WTC11 (cell line): ENCODE measurements at regions not wholly inside any gene's neighbourhood (a gene's known extent, or its start where the extent isn't known, plus 50 kb on each side); places are given as distances from the start of the nearest gene placed in this dataset.

Experiments used
- ATAC-seq: fragments of 200-7000 bp; cut with Tn5 transposase; 2 replicates; pipeline ENCODE4 v1.10.0; 2021; ENCODE audit warnings: mild to moderate bottlenecking, moderate library complexity
- CTCF ChIA-PET: fragments of 300-600 bp; sonication (Branson Sonifier 250); formaldehyde crosslinking; loops from one replicate; lab custom pipeline; 2021; ENCODE audit warnings: antibody characterized with exemption; lab: Charles Lee
- POLR2A ChIA-PET: fragments of 350-600 bp; sonication (Branson Sonifier 250); formaldehyde crosslinking; loops from one replicate; lab custom pipeline; 2021; ENCODE audit warnings: antibody characterized with exemption; lab: Charles Lee
- DNase-seq: peaks from one replicate; pipeline ENCODE4 v3.0.0; 2021; ENCODE audit warnings: low spot score
- H3K27ac Mint-ChIP-seq: 2 replicates; pipeline ENCODE4 v1.8.0; 2021; ENCODE audit warnings: mixed read lengths
- H3K27me3 Mint-ChIP-seq: 2 replicates; pipeline ENCODE4 v1.8.0; 2021; ENCODE audit warnings: low read depth, mild to moderate bottlenecking, moderate library complexity, mixed read lengths
- H3K36me3 Mint-ChIP-seq: 2 replicates; pipeline ENCODE4 v1.8.0; 2021; ENCODE audit warnings: mixed read lengths
- H3K4me1 Mint-ChIP-seq: 2 replicates; pipeline ENCODE4 v1.8.0; 2022; ENCODE audit warnings: mixed read lengths
- H3K4me3 Mint-ChIP-seq: 2 replicates; pipeline ENCODE4 v1.8.0; 2021; ENCODE audit warnings: mild to moderate bottlenecking, moderate library complexity, mixed read lengths
- H3K9me3 Mint-ChIP-seq: 2 replicates; pipeline ENCODE4 v1.8.0; 2021; ENCODE audit warnings: mixed read lengths
- CREM ChIP-seq: sonication (generic); formaldehyde crosslinking; IDR thresholded peaks from 2 replicates; pipeline ENCODE4 v1.8.1; 2022; ENCODE audit warnings: mild to moderate bottlenecking, missing genetic modification reagents, moderate library complexity
- ELF4 ChIP-seq: sonication (generic); formaldehyde crosslinking; IDR thresholded peaks from 2 replicates; pipeline ENCODE4 v1.8.1; 2022; ENCODE audit warnings: low read depth, mild to moderate bottlenecking, moderate library complexity, missing genetic modification reagents
- ERG ChIP-seq: fragments of 250-450 bp; sonication (Bioruptor Pico); IDR thresholded peaks from 2 replicates; pipeline ENCODE4 v1.8.0; 2021; ENCODE audit warnings: mild to moderate bottlenecking
- ETV6 ChIP-seq: sonication (generic); formaldehyde crosslinking; IDR thresholded peaks from 2 replicates; pipeline ENCODE4 v1.8.1; 2022; ENCODE audit warnings: mild to moderate bottlenecking, missing genetic modification reagents
- FOXJ3 ChIP-seq: sonication (generic); formaldehyde crosslinking; IDR thresholded peaks from 2 replicates; pipeline ENCODE4 v1.9.0; 2021; ENCODE audit warnings: missing genetic modification reagents, mild to moderate bottlenecking, borderline replicate concordance
- FOXK1 ChIP-seq: sonication (generic); formaldehyde crosslinking; IDR thresholded peaks from 2 replicates; pipeline ENCODE4 v1.8.0; 2022; ENCODE audit warnings: mild to moderate bottlenecking, moderate library complexity, missing genetic modification reagents
- GABPB1 ChIP-seq: sonication (generic); formaldehyde crosslinking; IDR thresholded peaks from 2 replicates; pipeline ENCODE4 v1.8.1; 2023; ENCODE audit warnings: mild to moderate bottlenecking, missing genetic modification reagents
- GRHL2 ChIP-seq: fragments of 250-450 bp; sonication (Bioruptor Pico); IDR thresholded peaks from 2 replicates; pipeline ENCODE4 v1.8.0; 2022; ENCODE audit warnings: mild to moderate bottlenecking, moderate library complexity; ENCODE audit not compliant: insufficient replicate concordance, severe bottlenecking
- GTF2I ChIP-seq: fragments of 250-450 bp; sonication (Bioruptor Pico); conservative IDR thresholded peaks from 2 replicates; pipeline ENCODE4 v1.4.0; 2021; ENCODE audit warnings: mild to moderate bottlenecking
- KAT7 ChIP-seq: sonication (generic); formaldehyde crosslinking; IDR thresholded peaks from 2 replicates; pipeline ENCODE4 v1.8.1; 2023; ENCODE audit warnings: missing genetic modification reagents, mild to moderate bottlenecking, borderline replicate concordance
- NFE2L1 ChIP-seq: sonication (generic); formaldehyde crosslinking; IDR thresholded peaks from 2 replicates; pipeline ENCODE4 v1.8.1; 2023; ENCODE audit warnings: missing genetic modification reagents
- NFYB ChIP-seq: sonication (generic); formaldehyde crosslinking; conservative IDR thresholded peaks from 2 replicates; pipeline ENCODE4 v1.8.0; 2022; ENCODE audit warnings: low read depth, missing genetic modification reagents
- NR1H2 ChIP-seq: sonication (generic); formaldehyde crosslinking; IDR thresholded peaks from 2 replicates; pipeline ENCODE4 v1.9.0; 2021; ENCODE audit warnings: mild to moderate bottlenecking, moderate library complexity, missing genetic modification reagents
- SOX15 ChIP-seq: fragments of 250-450 bp; sonication (Bioruptor Pico); IDR thresholded peaks from 2 replicates; pipeline ENCODE4 v1.9.0; 2021; ENCODE audit warnings: mild to moderate bottlenecking
- ZBTB21 ChIP-seq: sonication (generic); formaldehyde crosslinking; IDR thresholded peaks from 2 replicates; pipeline ENCODE4 v1.8.1; 2023; ENCODE audit warnings: mild to moderate bottlenecking, missing genetic modification reagents, borderline replicate concordance
- ZBTB43 ChIP-seq: sonication (generic); formaldehyde crosslinking; IDR thresholded peaks from 2 replicates; pipeline ENCODE4 v1.8.1; 2023; ENCODE audit warnings: mild to moderate bottlenecking, missing genetic modification reagents
- ZNF281 ChIP-seq: sonication (generic); formaldehyde crosslinking; IDR thresholded peaks from 2 replicates; pipeline ENCODE4 v1.8.0; 2023; ENCODE audit warnings: mild to moderate bottlenecking, missing genetic modification reagents
- ZNF532 ChIP-seq: fragments of 250-450 bp; sonication (Bioruptor Pico); IDR thresholded peaks from 2 replicates; pipeline ENCODE4 v1.9.0; 2021; ENCODE audit warnings: mild to moderate bottlenecking, borderline replicate concordance
- TF ChIP-seq, protein P1 (sequence below): sonication (generic); formaldehyde crosslinking; IDR thresholded peaks from 2 replicates; pipeline ENCODE4 v1.8.0; 2022; ENCODE audit warnings: mild to moderate bottlenecking, missing genetic modification reagents

GRCh38 chr5:61734001-61734400 lies 401.9 kb downstream of the ZSWIM6 start:
- Mint-ChIP-seq H3K27me3 (peaks cover 20% of the 10 kb centered on the region), H3K4me3 (no peak overlapping the region), H3K36me3 (no peaks in the 10 kb centered on the region), H3K27ac (no peak overlapping the region), H3K4me1 (peaks cover 58% of the 10 kb centered on the region), H3K9me3 (no peaks in the 10 kb centered on the region)
- DNase-seq (no peak), ATAC-seq (no peak)
- ChIA-PET POLR2A (no interaction called here), CTCF (interaction anchor here (1.1 kb wide), 1 partner anchor 35 kb away, joined by 4 read pairs; no protein-coding TSS in a partner anchor)
- no peak for TF ChIP-seq ZBTB21 (CRISPR knock-in tag)
- TF ChIP-seq CREM: no peak
- TF ChIP-seq NFYB (CRISPR knock-in tag): no peak
- no peak for TF ChIP-seq ZBTB43
- no peak for TF ChIP-seq GABPB1 (CRISPR knock-in tag)
- no peak for TF ChIP-seq ERG (CRISPR knock-in tag)
- TF ChIP-seq NFE2L1 (CRISPR knock-in tag): no peak
- no peak for TF ChIP-seq KAT7 (CRISPR knock-in tag)
- no peak for TF ChIP-seq GTF2I (CRISPR knock-in tag)
- TF ChIP-seq ETV6 (CRISPR knock-in tag): no peak
- no peak for TF ChIP-seq SOX15 (CRISPR knock-in tag)
- no peak for TF ChIP-seq FOXJ3 (CRISPR knock-in tag)
- TF ChIP-seq ZNF281 (CRISPR knock-in tag): no peak
- TF ChIP-seq, protein P1, sequence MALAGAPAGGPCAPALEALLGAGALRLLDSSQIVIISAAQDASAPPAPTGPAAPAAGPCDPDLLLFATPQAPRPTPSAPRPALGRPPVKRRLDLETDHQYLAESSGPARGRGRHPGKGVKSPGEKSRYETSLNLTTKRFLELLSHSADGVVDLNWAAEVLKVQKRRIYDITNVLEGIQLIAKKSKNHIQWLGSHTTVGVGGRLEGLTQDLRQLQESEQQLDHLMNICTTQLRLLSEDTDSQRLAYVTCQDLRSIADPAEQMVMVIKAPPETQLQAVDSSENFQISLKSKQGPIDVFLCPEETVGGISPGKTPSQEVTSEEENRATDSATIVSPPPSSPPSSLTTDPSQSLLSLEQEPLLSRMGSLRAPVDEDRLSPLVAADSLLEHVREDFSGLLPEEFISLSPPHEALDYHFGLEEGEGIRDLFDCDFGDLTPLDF (CRISPR knock-in tag): no peak
- TF ChIP-seq ELF4 (CRISPR knock-in tag): no peak
- no peak for TF ChIP-seq NR1H2 (CRISPR knock-in tag)
- TF ChIP-seq ZNF532 (CRISPR knock-in tag): no peak
- TF ChIP-seq GRHL2 (CRISPR knock-in tag): no peak
- TF ChIP-seq FOXK1 (CRISPR knock-in tag): no peak
